ENCODE measurements at regions not wholly inside any gene's neighbourhood (a gene's known extent, or its start where the extent isn't known, plus 50 kb on each side); places are given as distances from the start of the nearest gene placed in this dataset.

DNA sequence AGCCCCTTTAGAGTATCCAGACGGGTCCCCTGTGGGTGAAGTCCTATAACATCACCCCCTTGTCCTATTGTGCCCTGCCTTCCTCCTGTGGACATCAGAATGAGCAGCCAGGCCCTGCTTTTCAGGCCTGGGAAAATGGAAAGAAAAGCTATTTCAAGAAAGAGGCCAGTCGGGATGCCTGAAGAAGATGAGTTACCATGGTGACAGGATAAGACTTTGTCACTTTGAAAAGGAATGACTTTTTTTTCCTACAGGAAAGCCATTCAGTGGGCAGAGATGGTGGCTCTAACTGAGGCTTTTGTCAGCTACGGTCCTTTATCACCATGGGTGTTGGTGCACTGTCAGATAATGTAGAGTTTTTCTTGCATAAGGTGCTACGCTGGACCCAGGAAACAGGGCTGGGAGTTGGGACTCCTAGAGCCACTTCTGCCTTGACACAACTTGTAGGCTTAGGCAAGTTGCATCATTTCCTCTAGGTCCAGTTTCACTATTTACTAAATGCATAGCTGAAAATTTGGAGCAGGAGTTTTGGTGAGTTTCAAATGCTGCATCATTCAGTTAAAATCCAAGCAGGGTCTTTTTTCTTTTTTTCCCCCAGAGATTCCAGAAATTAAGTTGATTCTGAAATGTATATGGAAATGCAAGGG, 179.0 kb upstream of the ADRA1D start:
- no peak for DNase-seq

DNA sequence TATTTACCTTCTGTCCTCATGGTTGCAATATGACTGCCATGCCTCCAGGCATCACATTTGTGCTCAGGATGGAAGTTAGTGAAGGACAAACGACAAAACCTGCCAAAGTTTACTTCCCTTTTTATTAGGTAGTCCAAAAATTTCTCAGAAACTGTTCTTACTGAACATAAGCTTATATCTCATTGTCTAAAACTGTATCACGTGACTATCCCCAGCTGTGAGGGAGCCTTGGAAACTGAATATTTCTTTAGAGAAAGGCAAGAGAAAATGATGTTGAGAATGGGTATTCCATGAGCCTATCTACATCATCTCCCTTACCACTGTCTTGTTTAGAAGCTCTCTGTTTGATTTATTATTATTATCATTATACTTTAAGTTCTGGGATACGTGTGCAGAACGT, 169.1 kb upstream of the ADRA1D start:
- DNase-seq: no peak

DNA sequence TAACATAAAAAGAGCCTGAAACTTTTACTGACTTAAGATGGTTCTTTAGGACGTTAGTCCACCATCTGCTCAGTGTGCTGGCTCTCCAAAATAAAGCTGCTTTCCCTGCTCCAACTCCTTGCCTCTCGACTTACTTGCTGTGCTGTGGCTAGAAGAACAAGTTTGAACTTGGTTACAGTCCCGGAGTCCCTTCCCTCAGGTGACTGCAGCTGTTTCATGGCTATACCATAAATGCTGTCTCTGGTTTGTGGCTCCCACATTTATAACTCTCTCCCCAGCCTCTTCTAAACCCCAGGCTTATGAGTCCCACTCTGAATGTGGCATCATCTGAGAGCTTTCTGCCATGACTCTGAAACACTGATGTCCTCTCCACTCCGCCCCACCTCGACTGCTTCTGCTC, 166.2 kb upstream of the ADRA1D start:
- DNase-seq: no peak

DNA sequence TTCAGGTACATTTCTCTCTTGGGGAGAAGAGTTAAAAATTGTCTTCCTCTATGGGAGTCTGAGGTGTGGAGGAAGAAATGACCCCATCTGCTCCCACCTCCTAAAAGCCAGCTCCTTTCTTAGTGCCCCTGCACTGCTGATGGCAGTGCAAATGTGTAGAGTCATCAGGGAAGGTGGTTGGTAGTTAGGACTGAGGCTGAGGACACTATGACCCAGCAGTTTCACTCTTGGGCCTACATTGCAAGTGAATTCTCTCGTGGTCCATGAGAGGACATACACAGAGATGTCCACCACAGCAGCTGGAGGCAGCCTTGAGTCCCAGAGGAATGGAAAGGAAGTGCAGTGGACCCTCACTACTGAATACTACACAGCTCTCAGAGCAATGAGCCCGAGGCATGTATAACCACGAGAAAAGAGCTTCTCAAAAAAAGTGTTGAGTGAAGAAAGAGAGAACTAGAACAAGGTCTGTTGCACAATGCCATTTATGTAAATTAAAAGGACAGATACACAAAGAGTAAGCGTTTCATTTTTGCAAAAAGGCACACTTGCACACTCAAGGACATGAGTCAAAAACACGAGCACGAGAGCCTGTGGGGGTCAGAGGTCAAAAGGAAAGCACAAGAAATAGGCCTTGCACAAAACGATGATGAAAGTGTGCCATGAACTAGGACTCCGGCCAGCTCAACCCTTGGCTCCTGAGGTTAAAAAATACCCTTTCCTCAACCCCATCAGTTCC, 164.4 kb upstream of the ADRA1D start:
- DNase-seq: no peak

DNA sequence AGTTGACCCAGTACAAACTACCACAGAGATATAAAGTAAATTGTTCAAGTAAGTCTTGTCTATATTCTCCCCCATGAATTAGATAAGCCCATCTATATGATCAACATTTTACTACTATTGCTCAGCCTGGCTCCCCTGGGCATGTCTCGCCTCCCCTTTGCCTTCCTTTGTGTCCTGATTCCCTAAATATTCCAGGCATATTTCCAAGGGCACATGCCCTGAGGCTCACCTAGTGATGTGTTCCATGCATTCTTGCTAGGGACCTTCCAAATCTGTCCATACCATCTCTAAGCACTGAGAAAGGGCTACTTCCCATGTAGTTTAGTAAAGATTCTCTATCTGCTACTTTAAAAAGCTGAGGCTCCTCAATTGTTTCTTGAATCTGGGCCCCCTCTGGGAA, 163.1 kb upstream of the ADRA1D start:
- DNase-seq: no peak

- DNase-seq: no peak
These were observed 162.7 kb upstream of the ADRA1D start for GRCh38 chr20:4411744-4412143.

GRCh38 chr20:4406627-4407026, 157.5 kb upstream of the ADRA1D start:
- DNase-seq: no peak

DNA sequence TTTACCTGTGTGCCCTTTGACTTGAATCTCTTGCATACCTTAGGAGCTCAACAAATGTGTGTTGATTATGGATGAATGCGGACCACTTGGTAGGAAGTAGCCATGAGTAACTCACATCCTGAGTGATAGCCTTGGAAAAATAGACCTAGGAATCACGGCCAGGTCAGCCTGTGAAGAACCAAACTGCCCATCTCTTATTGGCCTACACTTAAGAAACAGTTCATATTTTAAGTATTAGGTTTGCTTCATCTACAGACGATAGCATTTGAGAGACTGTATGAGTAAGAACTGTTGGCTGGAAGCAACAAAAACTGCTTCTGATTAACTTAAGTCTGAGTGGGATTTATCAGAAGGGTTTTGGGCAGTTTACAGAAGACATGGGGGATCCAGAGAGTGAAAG, 152.5 kb upstream of the ADRA1D start:
- DNase-seq: no peak

GRCh38 chr20:4384961-4385360, 135.9 kb upstream of the ADRA1D start:
- DNase-seq: no peak

DNA sequence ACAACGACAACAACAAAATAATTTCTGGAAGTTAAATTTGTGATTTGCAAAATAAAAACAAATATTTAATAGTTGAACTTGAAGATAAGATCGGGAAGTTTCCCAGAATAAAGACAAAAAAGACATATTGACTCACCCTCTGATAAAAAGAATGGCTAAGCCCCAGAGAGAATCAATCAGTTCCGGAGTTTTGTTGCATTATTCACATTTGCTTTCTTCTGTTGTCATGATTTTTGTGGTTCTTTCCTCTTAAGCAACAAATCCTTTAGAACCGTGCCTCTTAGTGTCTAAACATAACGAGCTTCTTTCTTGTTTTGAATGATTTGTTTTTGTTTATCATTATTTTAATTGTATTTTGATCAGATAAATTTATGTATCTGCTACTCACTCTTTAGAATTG, 134.9 kb upstream of the ADRA1D start:
- no peak for DNase-seq

- no peak for DNase-seq
These were observed 126.8 kb upstream of the ADRA1D start for GRCh38 chr20:4375881-4376280.

DNA sequence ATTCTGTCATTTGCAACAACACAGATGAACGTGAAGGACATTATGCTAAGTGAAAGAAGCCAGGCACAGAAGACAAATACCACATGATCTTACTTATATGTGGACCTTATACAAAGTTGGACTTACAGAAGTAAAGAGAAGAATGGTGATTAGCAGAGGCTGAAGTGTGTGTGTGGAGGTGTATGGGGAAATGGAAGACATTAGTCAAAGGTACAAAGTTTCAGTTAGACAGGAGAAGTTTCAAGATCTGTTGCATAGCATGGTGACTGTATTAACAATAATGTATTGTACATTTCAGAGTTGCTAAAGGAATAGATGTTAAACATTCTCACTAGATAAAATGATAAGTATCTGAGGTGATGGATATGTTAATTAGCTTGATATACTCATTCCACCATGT, 124.4 kb upstream of the ADRA1D start:
- no peak for DNase-seq

DNA sequence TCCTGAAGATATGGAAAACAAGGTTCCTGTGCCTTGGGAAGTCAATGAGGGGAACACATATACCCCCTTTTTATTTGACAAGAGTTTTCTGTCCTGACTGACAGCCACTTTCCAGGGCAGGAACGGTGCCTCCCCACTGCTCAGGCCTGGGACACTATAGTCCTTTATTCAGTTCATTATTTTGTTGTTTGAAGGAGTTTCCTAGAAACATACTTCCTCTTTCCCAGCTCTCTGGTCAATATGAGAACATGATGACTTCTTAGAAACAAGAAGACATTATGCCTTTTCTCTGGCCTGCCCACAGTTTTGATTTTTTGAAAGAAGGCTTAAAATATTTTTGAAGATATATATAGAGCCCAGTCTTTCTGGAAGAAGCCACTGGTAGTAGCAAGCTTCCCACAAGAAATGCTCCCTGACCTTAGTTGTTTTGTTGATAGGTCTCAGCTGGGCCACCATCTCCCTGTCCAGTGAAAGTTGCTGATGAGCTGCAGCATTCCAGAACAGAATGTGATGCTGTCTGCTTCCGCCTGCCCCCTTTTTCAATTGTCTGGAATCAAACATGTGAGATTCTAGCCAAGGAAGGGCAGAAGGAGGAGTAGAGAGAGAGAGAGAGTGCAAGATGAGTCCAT, 122.7 kb upstream of the ADRA1D start:
- DNase-seq: no peak

DNA sequence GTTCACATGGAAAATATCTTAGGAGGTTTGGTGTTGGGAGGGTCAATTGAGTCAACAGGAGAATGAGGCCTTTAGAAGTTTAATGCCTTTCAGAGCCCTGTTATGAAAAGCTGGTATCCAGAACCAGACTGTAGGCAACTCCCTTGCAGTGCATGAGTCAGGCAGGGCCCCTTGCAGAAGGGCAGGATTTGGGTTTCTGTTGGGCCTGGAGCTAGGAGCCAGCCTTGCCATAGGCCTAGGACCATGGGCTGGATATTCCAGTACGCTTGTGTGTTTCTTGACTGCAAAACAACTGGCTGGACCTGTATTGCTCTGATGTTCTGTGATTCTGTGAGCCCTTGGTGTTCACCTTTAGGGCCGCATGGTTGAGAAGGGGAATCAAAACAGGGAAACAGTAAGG, 121.8 kb upstream of the ADRA1D start:
- no peak for DNase-seq

- DNase-seq: no peak
These were observed 120.7 kb upstream of the ADRA1D start for GRCh38 chr20:4369798-4370124.

DNA sequence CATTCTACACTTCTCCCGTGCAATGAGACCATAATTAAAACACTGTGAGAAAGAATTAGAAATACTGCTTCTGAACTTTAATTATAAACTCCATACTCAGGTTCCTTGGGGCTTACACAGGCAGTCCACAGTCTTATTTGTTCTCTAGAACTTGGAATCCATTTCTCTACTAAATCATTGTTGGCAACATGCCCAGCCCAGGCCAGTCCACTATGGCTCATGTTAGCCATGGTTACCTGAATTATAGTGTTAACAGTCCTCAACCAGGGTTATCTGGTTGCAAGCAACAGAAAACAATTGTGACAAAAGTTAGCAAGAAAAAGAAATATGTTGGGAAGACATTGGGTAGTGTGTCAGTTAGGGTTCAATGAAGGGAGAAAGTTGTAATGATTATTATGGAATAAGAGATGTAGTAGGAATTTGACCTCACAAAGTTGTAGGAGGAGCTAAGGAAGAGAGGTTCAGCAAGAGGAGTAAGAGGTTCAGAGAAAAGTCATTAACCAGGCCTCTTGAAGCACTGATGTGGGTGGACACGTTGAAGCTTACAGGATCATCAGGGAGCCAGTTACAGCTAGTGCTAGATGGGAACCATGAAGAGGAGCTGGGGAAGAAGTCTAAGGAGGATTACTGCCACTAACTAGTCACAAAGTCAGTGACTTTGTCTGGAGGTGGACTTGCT, 120.2 kb upstream of the ADRA1D start:
- DNase-seq: no peak

DNA sequence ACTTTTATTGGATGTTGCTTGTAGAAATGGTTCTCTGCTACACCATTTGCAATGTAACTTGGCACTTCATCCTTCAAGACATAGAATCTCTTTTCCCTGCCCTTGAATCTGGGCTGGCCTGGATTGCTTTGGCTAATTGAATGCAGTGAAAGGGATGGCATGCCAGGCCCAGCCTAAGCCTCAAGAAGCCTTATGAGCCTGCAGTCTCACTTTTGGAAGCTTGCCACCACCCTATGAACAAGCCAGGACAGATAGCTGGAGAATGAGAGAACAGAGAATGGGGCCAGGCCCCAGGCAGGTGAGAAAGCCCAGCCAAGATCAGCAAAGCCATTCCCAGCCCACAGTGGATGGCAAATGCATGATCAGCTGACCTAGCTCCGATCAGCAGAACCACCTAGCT, 117.0 kb upstream of the ADRA1D start:
- DNase-seq: no peak

DNA sequence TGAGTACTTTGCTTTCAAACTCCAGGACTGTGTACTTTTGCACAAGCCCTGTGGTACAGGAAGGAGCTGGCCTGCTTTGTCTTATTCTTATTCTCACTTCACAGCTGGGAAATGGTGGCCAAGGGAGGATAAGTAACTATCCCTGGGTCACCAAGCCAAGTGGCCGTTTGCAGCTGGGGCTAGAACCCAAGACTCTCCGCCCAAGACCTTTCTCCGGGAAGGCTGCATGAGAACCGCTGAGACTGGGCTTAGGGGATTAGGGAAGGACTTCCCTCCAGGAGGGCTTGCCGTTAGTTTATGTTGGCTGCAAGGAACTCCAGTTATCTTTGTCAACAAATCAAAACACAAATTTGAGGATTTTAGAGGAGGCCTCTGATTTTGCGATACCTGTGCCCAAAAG, 109.5 kb upstream of the ADRA1D start:
- no peak for DNase-seq

- DNase-seq: no peak
These were observed 103.3 kb upstream of the ADRA1D start for GRCh38 chr20:4352348-4352747.

DNA sequence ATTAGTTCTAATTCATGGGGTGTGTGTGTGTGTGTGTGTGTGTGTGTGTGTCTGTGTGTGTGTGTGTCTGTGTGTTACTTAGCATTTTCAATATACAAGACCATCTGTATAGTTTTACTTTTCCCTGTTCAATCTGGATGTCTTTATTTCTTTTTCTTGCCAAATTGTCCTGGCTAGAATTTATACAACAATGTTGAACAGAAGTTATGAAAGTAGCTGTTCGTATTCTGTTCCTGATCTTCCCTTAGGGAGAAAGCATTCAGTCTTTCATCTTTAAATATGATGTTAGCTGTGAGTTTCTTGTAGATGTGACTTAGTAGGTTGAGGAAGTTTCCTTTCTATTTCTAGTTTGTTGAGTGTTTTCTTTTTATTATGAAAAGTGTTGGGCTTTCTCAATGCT, 101.0 kb upstream of the ADRA1D start:
- DNase-seq: no peak

DNA sequence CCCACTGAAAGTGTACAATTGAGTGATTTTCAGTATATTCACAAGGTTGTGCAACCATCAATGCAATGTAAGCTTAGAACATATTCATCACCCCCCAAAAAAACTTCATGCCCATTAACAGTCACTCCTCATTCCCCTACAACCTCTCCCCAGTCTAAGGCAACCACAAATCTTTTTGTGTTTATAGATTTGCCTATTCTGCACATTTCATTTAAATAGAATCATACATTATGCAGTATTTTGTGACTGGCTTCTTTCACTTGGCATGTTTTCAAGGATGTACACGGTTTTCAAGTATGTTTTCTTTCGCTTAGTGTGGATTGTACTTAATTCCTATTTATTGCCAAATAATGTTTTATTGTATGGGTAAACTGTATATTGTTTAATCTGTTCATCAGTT, 95.6 kb upstream of the ADRA1D start:
- no peak for DNase-seq

DNA sequence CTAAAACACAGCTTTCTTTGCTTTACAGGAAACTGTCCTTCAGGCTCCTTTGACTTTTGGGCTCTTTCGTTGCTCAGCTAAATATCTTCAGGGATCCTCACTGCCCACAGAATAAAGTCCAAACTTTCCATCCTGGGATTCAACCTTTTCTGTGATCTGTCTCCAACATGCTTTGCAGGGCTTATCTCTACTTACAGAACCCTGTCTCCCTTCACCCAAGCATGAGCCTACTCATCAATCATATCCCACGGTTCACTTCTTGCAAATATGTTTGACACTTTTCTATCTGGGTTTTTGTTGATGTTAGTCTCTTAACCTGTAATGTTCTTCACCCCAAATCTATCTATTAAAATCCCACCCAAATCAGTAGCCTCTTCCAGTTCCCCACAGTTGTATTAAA, 93.5 kb upstream of the ADRA1D start:
- DNase-seq: no peak

DNA sequence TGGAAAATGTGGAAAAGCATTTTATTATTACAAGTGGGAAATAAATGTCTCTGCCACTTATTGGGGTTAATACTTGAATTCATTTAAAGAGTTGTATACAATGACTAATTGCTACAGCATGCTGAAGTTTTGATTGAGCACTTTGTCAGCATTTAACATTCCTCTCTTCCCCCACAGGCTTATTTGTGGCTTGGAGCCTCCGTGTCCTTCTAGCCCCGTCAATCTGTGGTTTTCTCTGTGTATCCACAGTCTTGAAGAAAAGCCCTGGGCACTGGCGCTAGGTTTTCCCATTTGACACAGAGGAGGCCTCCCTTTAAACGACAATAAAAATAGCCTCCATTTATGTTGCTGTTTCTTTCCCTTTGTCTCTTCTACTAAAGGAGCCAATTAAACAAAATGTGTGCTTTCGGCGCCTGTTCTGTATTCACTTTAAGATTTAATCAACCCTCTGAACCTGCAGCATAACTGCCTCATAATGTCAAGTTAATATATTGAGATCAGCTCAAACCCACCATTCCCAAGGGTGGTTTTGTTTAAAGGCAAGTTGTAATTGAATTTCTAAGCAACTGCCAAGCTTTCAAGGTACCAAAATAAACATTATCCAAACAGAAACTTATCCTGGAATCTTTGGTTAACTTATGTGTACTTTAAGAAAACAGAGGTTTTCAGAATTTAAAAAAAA, 92.9 kb upstream of the ADRA1D start:
- DNase-seq: no peak

- no peak for DNase-seq
These were observed 86.6 kb upstream of the ADRA1D start for GRCh38 chr20:4335722-4336121.
